ENCODE measurements at regions not wholly inside any gene's neighbourhood (a gene's known extent, or its start where the extent isn't known, plus 50 kb on each side); places are given as distances from the start of the nearest gene placed in this dataset.

- no peak for DNase-seq
- TF ChIP-seq, protein P1, sequence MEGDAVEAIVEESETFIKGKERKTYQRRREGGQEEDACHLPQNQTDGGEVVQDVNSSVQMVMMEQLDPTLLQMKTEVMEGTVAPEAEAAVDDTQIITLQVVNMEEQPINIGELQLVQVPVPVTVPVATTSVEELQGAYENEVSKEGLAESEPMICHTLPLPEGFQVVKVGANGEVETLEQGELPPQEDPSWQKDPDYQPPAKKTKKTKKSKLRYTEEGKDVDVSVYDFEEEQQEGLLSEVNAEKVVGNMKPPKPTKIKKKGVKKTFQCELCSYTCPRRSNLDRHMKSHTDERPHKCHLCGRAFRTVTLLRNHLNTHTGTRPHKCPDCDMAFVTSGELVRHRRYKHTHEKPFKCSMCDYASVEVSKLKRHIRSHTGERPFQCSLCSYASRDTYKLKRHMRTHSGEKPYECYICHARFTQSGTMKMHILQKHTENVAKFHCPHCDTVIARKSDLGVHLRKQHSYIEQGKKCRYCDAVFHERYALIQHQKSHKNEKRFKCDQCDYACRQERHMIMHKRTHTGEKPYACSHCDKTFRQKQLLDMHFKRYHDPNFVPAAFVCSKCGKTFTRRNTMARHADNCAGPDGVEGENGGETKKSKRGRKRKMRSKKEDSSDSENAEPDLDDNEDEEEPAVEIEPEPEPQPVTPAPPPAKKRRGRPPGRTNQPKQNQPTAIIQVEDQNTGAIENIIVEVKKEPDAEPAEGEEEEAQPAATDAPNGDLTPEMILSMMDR (IDR thresholded peaks at IDR 0.05), result no peak
- intact Hi-C loops (cut with micrococcal nuclease), result no loop called here
- Mint-ChIP-seq H3K4me3 (no peak overlapping the region), H3K27me3 (peaks cover 5% of the 10 kb centered on the region), H3K36me3 (ENCODE audit: low read depth) (no peaks in the 10 kb centered on the region), H3K27ac (no peak overlapping the region), H3K4me1 (ENCODE audit: low read depth) (no peaks in the 10 kb centered on the region), H3K9me3 (no peaks in the 10 kb centered on the region)
- no peak for ATAC-seq
- ChIA-PET POLR2A (no interaction called here), CTCF (no interaction called here)
Observed at GRCh38 chr5:174205939-174206338, 160.4 kb downstream of the NSG2 start.

DNA sequence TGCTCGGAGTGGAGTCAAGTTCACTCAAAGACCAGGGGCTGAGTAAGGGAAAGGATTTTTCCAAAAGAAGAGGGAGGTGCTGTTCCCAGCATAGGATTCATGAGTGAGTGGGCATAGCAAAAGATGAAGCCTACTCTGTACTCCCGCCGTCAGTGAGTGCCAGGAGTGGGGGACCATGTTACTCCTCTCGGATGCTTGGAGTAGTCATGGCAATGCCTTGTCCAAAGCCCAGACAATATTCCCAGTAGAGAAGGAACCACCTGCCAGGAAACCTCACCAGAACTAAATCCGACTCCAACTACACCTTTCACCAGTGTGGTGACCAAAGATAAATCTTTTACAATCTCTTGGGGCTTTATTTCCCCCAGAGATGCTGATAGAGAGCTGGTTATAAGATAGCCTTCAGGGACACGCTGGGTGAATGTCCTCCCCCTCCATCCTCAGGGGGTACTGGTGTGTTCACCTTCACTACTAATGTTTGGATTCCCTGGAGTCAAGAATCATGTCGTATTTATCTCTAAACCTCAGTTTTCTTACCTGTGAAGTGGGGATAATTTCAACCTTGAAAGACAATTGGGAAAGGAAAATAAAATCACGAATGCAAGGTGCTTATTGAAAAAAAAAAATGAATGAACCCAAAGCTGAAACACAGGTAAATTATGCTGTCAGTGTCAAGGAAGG lies 165.2 kb downstream of the NSG2 start:
- ATAC-seq, result no peak
- TF ChIP-seq, protein P1 (IDR thresholded peaks at IDR 0.05), result no peak
- CTCF ChIA-PET, result no interaction called here
- H3K27ac Mint-ChIP-seq, result no peak overlapping the region
- H3K9me3 Mint-ChIP-seq, result no peaks in the 10 kb centered on the region
- peaks cover 2% of the 10 kb centered on the region for H3K27me3 Mint-ChIP-seq
- H3K4me3 Mint-ChIP-seq, result no peak overlapping the region
- POLR2A ChIA-PET, result no interaction called here
- intact Hi-C loops (cut with micrococcal nuclease), result no loop called here
- DNase-seq, result no peak
- no peaks in the 10 kb centered on the region for H3K4me1 Mint-ChIP-seq (ENCODE audit: low read depth)
- H3K36me3 Mint-ChIP-seq (ENCODE audit: low read depth), result no peaks in the 10 kb centered on the region

GRCh38 chr5:174211277-174211626 lies 165.7 kb downstream of the NSG2 start:
- H3K36me3 Mint-ChIP-seq (ENCODE audit: low read depth), result no peaks in the 10 kb centered on the region
- no peaks in the 10 kb centered on the region for H3K9me3 Mint-ChIP-seq
- H3K27me3 Mint-ChIP-seq, result peaks cover 2% of the 10 kb centered on the region
- intact Hi-C loops (cut with micrococcal nuclease), result no loop called here
- TF ChIP-seq, protein P1 (IDR thresholded peaks at IDR 0.05), result no peak
- POLR2A ChIA-PET, result no interaction called here
- ATAC-seq (no peak), DNase-seq (no peak)
- no peak overlapping the region for H3K4me3 Mint-ChIP-seq
- CTCF ChIA-PET, result no interaction called here
- no peak overlapping the region for H3K27ac Mint-ChIP-seq
- H3K4me1 Mint-ChIP-seq (ENCODE audit: low read depth), result no peaks in the 10 kb centered on the region

- TF ChIP-seq, protein P1 (IDR thresholded peaks at IDR 0.05), result no peak
- intact Hi-C loops (cut with micrococcal nuclease), result no loop called here
Observed at GRCh38 chr5:174217527-174217926, 172.0 kb downstream of the NSG2 start.

GRCh38 chr5:174218162-174218561 lies 172.7 kb downstream of the NSG2 start:
- CTCF ChIA-PET, result no interaction called here
- intact Hi-C loops (cut with micrococcal nuclease), result no loop called here

More at GRCh38 chr5:174217527-174217926, 172.0 kb downstream of the NSG2 start:
- Mint-ChIP-seq H3K27me3 (no peaks in the 10 kb centered on the region), H3K27ac (no peak overlapping the region), H3K4me1 (ENCODE audit: low read depth) (no peaks in the 10 kb centered on the region), H3K9me3 (no peaks in the 10 kb centered on the region), H3K36me3 (ENCODE audit: low read depth) (no peaks in the 10 kb centered on the region), H3K4me3 (no peak overlapping the region)
- ATAC-seq, result no peak
- DNase-seq, result no peak
- ChIA-PET POLR2A (no interaction called here), CTCF (no interaction called here)

More at GRCh38 chr5:174218162-174218561, 172.7 kb downstream of the NSG2 start:
- Mint-ChIP-seq H3K27ac (no peak overlapping the region), H3K27me3 (no peaks in the 10 kb centered on the region), H3K36me3 (ENCODE audit: low read depth) (no peaks in the 10 kb centered on the region), H3K9me3 (no peaks in the 10 kb centered on the region), H3K4me3 (no peak overlapping the region), H3K4me1 (ENCODE audit: low read depth) (no peaks in the 10 kb centered on the region)
- DNase-seq, result no peak
- TF ChIP-seq, protein P1 (IDR thresholded peaks at IDR 0.05), result no peak
- POLR2A ChIA-PET, result no interaction called here
- no peak for ATAC-seq

All from activated CD8-positive, alpha-beta T cell treated with anti-CD3 and anti-CD28 coated beads for 36 hours (primary cell).